NCI-H1694 (cell line): ENCODE measurements at regions not wholly inside any gene's neighbourhood (a gene's known extent, or its start where the extent isn't known, plus 50 kb on each side); places are given as distances from the start of the nearest gene placed in this dataset.
"Not testable (repeated sequence)": the region's sequence is repeated elsewhere in the genome, so short reads cannot be mapped to it uniquely, and the experiment has no call there.

Source experiments
- DNase-seq: peaks from one replicate; lab custom pipeline; 2025; lab: John Stamatoyannopoulos, UW

- not testable (repeated sequence) for DNase-seq
Measured at GRCh38 chr20:53644108-53644507, 50.5 kb upstream of the ZNF217 start.
